WTC11 (cell line): ENCODE measurements at regions not wholly inside any gene's neighbourhood (a gene's known extent, or its start where the extent isn't known, plus 50 kb on each side); places are given as distances from the start of the nearest gene placed in this dataset.

Experiments
- CBFB ChIP-seq: sonication (generic); formaldehyde crosslinking; IDR thresholded peaks from 2 replicates; pipeline ENCODE4 v1.8.1; 2022; ENCODE audit warnings: mild to moderate bottlenecking, low read depth, missing genetic modification reagents
- ELF4 ChIP-seq: sonication (generic); formaldehyde crosslinking; IDR thresholded peaks from 2 replicates; pipeline ENCODE4 v1.8.1; 2022; ENCODE audit warnings: low read depth, mild to moderate bottlenecking, moderate library complexity, missing genetic modification reagents
- ESRRA ChIP-seq: sonication (generic); formaldehyde crosslinking; IDR thresholded peaks from 2 replicates; pipeline ENCODE4 v1.8.1; 2022; ENCODE audit warnings: mild to moderate bottlenecking, missing genetic modification reagents, borderline replicate concordance
- ETV6 ChIP-seq: sonication (generic); formaldehyde crosslinking; IDR thresholded peaks from 2 replicates; pipeline ENCODE4 v1.8.1; 2022; ENCODE audit warnings: mild to moderate bottlenecking, missing genetic modification reagents
- FOXJ3 ChIP-seq: sonication (generic); formaldehyde crosslinking; IDR thresholded peaks from 2 replicates; pipeline ENCODE4 v1.9.0; 2021; ENCODE audit warnings: missing genetic modification reagents, mild to moderate bottlenecking, borderline replicate concordance
- JUN ChIP-seq: sonication (generic); formaldehyde crosslinking; IDR thresholded peaks from 2 replicates; pipeline ENCODE4 v1.8.0; 2023; ENCODE audit warnings: mild to moderate bottlenecking, missing genetic modification reagents
- SP1 ChIP-seq: sonication (generic); formaldehyde crosslinking; conservative IDR thresholded peaks from 2 replicates; pipeline ENCODE4 v1.8.1; 2022; ENCODE audit warnings: missing genetic modification reagents
- TF ChIP-seq, protein P1 (sequence below): sonication (generic); formaldehyde crosslinking; IDR thresholded peaks from 2 replicates; pipeline ENCODE4 v1.8.1; 2022; ENCODE audit warnings: low read depth, missing genetic modification reagents, borderline replicate concordance
- TF ChIP-seq, protein P2 (sequence below): sonication (generic); formaldehyde crosslinking; IDR thresholded peaks from 2 replicates; pipeline ENCODE4 v1.8.0; 2022; ENCODE audit warnings: mild to moderate bottlenecking, missing genetic modification reagents
- TF ChIP-seq, protein P3 (sequence below): fragments of 200-600 bp; IDR thresholded peaks from 2 replicates; pipeline ENCODE4 v1.8.0; 2022; ENCODE audit warnings: antibody characterized with exemption
- TF ChIP-seq, protein P4 (sequence below): sonication (generic); formaldehyde crosslinking; conservative IDR thresholded peaks from 2 replicates; pipeline ENCODE4 v1.8.1; 2022; ENCODE audit warnings: mild to moderate bottlenecking, missing genetic modification reagents
- TF ChIP-seq, protein P5 (sequence below): sonication (generic); formaldehyde crosslinking; IDR thresholded peaks from 2 replicates; pipeline ENCODE4 v1.8.1; 2023; ENCODE audit warnings: mild to moderate bottlenecking, moderate library complexity, missing genetic modification reagents

DNA sequence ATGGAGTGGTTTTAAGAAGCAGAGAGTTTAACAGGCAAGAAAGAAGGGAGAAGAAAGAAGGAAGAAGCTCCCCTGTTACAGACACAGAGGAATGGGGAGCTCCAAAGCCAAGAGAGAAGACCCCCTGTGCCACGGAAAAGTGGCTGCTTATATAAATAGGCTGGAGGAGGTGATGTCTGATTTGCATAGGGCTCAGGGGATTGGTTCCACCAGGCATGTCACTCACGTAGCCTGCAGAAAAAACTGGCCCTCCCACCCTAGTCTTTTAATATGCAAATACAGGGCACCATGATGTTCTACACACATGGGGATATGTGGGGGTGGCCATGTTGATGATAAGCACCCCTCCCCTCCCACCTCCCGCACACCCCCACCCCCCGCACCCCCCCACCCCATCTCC, 99.6 kb downstream of the ETS2 start:
- no peak for TF ChIP-seq SP1 (CRISPR knock-in tag)
- TF ChIP-seq, protein P1, sequence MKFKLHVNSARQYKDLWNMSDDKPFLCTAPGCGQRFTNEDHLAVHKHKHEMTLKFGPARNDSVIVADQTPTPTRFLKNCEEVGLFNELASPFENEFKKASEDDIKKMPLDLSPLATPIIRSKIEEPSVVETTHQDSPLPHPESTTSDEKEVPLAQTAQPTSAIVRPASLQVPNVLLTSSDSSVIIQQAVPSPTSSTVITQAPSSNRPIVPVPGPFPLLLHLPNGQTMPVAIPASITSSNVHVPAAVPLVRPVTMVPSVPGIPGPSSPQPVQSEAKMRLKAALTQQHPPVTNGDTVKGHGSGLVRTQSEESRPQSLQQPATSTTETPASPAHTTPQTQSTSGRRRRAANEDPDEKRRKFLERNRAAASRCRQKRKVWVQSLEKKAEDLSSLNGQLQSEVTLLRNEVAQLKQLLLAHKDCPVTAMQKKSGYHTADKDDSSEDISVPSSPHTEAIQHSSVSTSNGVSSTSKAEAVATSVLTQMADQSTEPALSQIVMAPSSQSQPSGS (CRISPR knock-in tag) = no peak
- TF ChIP-seq, protein P2, sequence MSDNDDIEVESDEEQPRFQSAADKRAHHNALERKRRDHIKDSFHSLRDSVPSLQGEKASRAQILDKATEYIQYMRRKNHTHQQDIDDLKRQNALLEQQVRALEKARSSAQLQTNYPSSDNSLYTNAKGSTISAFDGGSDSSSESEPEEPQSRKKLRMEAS = no peak
- TF ChIP-seq ESRRA (CRISPR knock-in tag) = no peak
- TF ChIP-seq, protein P3, sequence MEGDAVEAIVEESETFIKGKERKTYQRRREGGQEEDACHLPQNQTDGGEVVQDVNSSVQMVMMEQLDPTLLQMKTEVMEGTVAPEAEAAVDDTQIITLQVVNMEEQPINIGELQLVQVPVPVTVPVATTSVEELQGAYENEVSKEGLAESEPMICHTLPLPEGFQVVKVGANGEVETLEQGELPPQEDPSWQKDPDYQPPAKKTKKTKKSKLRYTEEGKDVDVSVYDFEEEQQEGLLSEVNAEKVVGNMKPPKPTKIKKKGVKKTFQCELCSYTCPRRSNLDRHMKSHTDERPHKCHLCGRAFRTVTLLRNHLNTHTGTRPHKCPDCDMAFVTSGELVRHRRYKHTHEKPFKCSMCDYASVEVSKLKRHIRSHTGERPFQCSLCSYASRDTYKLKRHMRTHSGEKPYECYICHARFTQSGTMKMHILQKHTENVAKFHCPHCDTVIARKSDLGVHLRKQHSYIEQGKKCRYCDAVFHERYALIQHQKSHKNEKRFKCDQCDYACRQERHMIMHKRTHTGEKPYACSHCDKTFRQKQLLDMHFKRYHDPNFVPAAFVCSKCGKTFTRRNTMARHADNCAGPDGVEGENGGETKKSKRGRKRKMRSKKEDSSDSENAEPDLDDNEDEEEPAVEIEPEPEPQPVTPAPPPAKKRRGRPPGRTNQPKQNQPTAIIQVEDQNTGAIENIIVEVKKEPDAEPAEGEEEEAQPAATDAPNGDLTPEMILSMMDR = no peak
- no peak for TF ChIP-seq ELF4 (CRISPR knock-in tag)
- no peak for TF ChIP-seq ETV6 (CRISPR knock-in tag)
- no peak for TF ChIP-seq FOXJ3 (CRISPR knock-in tag)
- no peak for TF ChIP-seq JUN (CRISPR knock-in tag)
- TF ChIP-seq, protein P4, sequence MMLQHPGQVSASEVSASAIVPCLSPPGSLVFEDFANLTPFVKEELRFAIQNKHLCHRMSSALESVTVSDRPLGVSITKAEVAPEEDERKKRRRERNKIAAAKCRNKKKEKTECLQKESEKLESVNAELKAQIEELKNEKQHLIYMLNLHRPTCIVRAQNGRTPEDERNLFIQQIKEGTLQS (CRISPR knock-in tag) = no peak
- TF ChIP-seq, protein P5, sequence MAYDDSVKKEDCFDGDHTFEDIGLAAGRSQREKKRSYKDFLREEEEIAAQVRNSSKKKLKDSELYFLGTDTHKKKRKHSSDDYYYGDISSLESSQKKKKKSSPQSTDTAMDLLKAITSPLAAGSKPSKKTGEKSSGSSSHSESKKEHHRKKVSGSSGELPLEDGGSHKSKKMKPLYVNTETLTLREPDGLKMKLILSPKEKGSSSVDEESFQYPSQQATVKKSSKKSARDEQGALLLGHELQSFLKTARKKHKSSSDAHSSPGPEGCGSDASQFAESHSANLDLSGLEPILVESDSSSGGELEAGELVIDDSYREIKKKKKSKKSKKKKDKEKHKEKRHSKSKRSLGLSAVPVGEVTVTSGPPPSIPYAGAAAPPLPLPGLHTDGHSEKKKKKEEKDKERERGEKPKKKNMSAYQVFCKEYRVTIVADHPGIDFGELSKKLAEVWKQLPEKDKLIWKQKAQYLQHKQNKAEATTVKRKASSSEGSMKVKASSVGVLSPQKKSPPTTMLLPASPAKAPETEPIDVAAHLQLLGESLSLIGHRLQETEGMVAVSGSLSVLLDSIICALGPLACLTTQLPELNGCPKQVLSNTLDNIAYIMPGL (CRISPR knock-in tag) = no peak
- no peak for TF ChIP-seq CBFB
